CD4-positive, alpha-beta memory T cell (primary cell): ENCODE measurements at regions not wholly inside any gene's neighbourhood (a gene's known extent, or its start where the extent isn't known, plus 50 kb on each side); places are given as distances from the start of the nearest gene placed in this dataset.
A peak's percentile ranks its signal among the peaks of the same experiment; 100 is the strongest.

Source experiments
- CTCF ChIA-PET: fragments of 350-600 bp; sonication (Branson Sonifier 250); formaldehyde crosslinking; loops from one replicate; lab custom pipeline; 2021; ENCODE audit warnings: inconsistent platforms; ENCODE audit not compliant: partially characterized antibody; lab: Charles Lee
- POLR2A ChIA-PET: fragments of 350-600 bp; sonication (Branson Sonifier 250); formaldehyde crosslinking; loops from one replicate; lab custom pipeline; 2021; ENCODE audit not compliant: partially characterized antibody; lab: Charles Lee
- DNase-seq, 5 donors: peaks; one replicate each; pipeline versions ENCODE4 v3.0.0 to v3.0.0-alpha.2; 2020 to 2022; ENCODE audit warnings: mixed read lengths in 1 of 5
- H3K27ac ChIP-seq: one replicate; pipeline ENCODE4 v1.7.0; 2013; ENCODE audit warnings: low read depth, low read length
- H3K27me3 ChIP-seq: 2 replicates; pipeline ENCODE4 v1.7.0; 2013; ENCODE audit warnings: mild to moderate bottlenecking, low read length, moderate library complexity; ENCODE audit not compliant: insufficient read depth
- H3K36me3 ChIP-seq: 2 replicates; pipeline ENCODE4 v1.7.0; 2013; ENCODE audit warnings: mild to moderate bottlenecking, low read length, moderate library complexity; ENCODE audit not compliant: insufficient read depth
- H3K4me1 ChIP-seq: 2 replicates; pipeline ENCODE4 v1.7.0; 2013; ENCODE audit warnings: mild to moderate bottlenecking, low read length, moderate library complexity; ENCODE audit not compliant: insufficient read depth
- H3K4me3 ChIP-seq, 2 donors: one replicate each; pipeline ENCODE4 v1.7.0; 2013; ENCODE audit warnings: low read length in 2 of 2, mild to moderate bottlenecking in 1 of 2
- H3K9me3 ChIP-seq, 2 donors: one replicate each; pipeline ENCODE4 v1.7.0; 2013; ENCODE audit warnings: low read length in 2 of 2, control low read depth in 1 of 2; ENCODE audit not compliant: control insufficient read depth in 1 of 2
- H3K27ac Mint-ChIP-seq, 7 donors: one replicate each; pipeline ENCODE4 v1.8.0; 2020 to 2021; ENCODE audit warnings: mixed read lengths in 7 of 7, mild to moderate bottlenecking in 6 of 7, inconsistent platforms in 3 of 7, moderate library complexity in 3 of 7
- H3K27me3 Mint-ChIP-seq, 2 donors: one replicate each; pipeline ENCODE4 v1.8.0; 2020 to 2021; ENCODE audit warnings: mixed read lengths in 2 of 2
- H3K36me3 Mint-ChIP-seq, 2 donors: one replicate each; pipeline ENCODE4 v1.8.0; 2020 to 2021; ENCODE audit warnings: mixed read lengths in 2 of 2, inconsistent platforms in 1 of 2, mild to moderate bottlenecking in 1 of 2
- H3K4me1 Mint-ChIP-seq, 4 donors: one replicate each; pipeline ENCODE4 v1.8.0; 2020 to 2021; ENCODE audit warnings: mixed read lengths in 4 of 4, mild to moderate bottlenecking in 1 of 4
- H3K4me3 Mint-ChIP-seq, 8 donors: one replicate each; pipeline ENCODE4 v1.8.0; 2020 to 2021; ENCODE audit warnings: mixed read lengths in 8 of 8, mild to moderate bottlenecking in 7 of 8, moderate library complexity in 6 of 8, inconsistent platforms in 3 of 8
- H3K9me3 Mint-ChIP-seq, 8 donors: one replicate each; pipeline ENCODE4 v1.8.0; 2020 to 2021; ENCODE audit warnings: mixed read lengths in 8 of 8, mild to moderate bottlenecking in 5 of 8, inconsistent platforms in 3 of 8, moderate library complexity in 1 of 8
- intact Hi-C: fragments of 100-400 bp; cut with micrococcal nuclease; formaldehyde crosslinking; loops from one replicate; pipeline ENCODE4 v1.15.1; 2023

DNA sequence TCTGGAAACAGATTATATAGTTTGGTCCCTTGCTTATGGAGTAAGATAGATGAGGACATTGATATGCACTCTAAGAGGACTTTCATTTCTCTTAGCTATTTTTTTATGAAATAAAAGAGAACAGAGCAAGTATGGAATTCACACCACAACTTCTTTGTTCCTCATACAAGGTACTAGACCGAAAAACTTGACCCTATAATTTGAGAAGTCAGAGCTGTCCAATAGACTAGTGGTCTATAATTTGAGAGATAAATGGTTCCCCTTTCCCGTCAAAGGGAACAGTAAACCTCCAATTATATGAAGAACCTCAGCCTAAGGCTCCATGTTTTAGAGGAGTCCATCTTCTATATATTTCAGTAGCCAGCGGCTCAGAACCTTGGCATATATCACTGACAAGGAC lies 58.5 kb upstream of the HIF1A start:
- Histone ChIP-seq H3K4me3 (no peak overlapping the region), H3K9me3 (no peaks in the 10 kb centered on the region), H3K27me3 (no peaks in the 10 kb centered on the region), H3K36me3 (no peaks in the 10 kb centered on the region), H3K4me1 (no peaks in the 10 kb centered on the region), H3K27ac (no peak overlapping the region)
- intact Hi-C loops: no loop called here
- no peak for DNase-seq
- POLR2A ChIA-PET: no interaction called here
- H3K27me3 Mint-ChIP-seq: no peaks in the 10 kb centered on the region
- peaks cover 0 to 3% (median 0%) of the 10 kb centered on the region in 8 donors for H3K9me3 Mint-ChIP-seq
- no peaks in the 10 kb centered on the region for H3K36me3 Mint-ChIP-seq
- CTCF ChIA-PET: no interaction called here
- no peak overlapping the region for H3K4me3 Mint-ChIP-seq
- H3K4me1 Mint-ChIP-seq: peaks cover 0 to 2% (median under 1%) of the 10 kb centered on the region in 4 donors
- H3K27ac Mint-ChIP-seq: no peak overlapping the region

DNA sequence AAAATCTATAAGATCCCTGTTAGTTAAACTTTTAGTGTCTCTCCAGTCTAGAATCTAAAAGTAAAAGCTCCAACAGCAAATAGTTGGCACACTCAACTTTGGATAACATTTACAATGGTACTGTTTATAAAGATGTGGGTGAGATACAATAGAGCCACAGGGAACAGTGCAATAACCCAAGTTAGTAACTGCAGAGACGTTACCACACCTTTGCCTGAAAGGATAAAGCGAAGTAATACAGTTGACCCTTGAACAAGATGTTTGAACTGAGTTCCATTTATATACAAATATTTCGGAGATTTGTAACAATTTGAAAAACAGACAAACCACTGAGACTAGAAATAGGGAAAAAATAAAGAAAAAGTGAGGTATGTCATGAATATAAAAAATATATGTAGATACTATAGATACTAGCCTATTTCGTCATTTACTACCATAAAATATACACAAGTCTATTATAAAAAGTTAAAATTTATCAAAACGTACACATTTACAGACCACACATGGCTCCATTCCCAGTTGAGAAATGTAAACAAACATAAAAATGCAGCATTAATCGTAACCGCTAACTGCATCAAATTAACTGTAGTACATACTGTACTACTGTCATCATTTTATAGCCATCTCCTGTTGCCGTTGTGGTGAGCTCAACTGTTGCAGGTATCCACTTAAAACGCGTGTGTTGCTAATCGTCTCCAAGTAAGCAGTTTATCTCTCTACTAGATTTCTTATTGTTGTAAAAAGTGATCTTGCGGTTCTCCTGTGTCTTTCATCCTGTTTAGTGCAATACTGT lies 56.5 kb upstream of the HIF1A start:
- ChIA-PET CTCF (no interaction called here), POLR2A (no interaction called here)
- Histone ChIP-seq H3K36me3 (no peaks in the 10 kb centered on the region), H3K4me1 (no peaks in the 10 kb centered on the region), H3K4me3 (no peak overlapping the region), H3K27me3 (no peaks in the 10 kb centered on the region), H3K27ac (no peak overlapping the region), H3K9me3 (no peaks in the 10 kb centered on the region)
- H3K9me3 Mint-ChIP-seq: peaks cover 0 to 5% (median 0%) of the 10 kb centered on the region in 8 donors
- H3K4me3 Mint-ChIP-seq: no peak overlapping the region
- peaks cover 0 to 6% (median 1%) of the 10 kb centered on the region in 4 donors for H3K4me1 Mint-ChIP-seq
- H3K36me3 Mint-ChIP-seq: no peaks in the 10 kb centered on the region
- intact Hi-C loops: loop anchor here (1.0 kb wide), 1 partner anchor 13 kb away; no protein-coding TSS in a partner anchor
- H3K27ac Mint-ChIP-seq: no peak overlapping the region
- DNase-seq: no peak
- H3K27me3 Mint-ChIP-seq: no peaks in the 10 kb centered on the region

DNA sequence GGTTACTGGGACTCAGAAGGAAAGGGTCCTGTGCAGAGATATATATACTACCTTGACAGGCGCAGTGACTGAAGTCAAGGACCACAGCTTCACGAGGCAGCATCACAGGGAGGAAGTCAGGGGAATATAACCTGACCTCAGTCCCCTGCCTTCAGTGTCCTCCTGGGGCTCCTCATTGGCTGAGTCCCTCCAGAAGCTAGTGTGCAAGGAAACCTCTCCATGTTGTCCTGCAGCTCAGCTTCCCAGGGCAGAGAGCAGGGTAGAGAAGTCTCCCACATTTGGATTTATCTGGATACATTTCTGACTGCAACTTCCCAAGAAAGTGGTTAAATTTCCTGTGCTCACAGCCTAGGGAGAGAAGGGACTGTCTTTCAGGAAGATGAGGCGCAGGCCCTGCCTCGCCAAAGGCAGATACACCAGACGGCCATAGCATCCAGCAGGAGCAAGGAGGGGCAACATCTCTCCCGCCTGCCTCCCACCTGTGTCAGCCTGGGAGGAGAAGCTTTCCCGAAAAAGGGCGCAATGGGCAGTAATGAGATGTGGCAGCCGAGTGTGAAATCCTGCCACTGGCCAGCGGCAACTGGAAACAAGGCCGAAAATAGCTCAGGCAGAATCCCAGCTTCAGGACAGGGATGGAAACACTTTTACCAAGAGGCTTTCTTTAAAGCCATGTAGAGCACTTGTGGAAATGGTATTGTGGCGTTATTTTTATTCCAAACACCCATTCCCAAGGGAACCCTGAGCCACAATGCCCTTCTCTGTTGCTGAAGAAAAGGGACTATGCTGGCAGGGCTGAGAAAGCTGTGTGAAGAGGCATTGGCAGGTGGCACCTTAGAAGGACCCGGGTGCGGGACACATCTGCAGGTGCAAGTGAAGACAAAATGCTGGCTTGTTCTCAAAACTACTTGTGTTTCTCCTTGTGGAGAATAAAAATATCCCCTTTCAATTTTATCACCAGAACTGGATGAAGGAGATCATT lies 54.9 kb upstream of the HIF1A start:
- H3K27me3 ChIP-seq: no peaks in the 10 kb centered on the region
- Mint-ChIP-seq H3K9me3 (peaks cover 0 to 3% (median 0%) of the 10 kb centered on the region in 8 donors), H3K4me3 (no peak overlapping the region), H3K27me3 (no peaks in the 10 kb centered on the region), H3K27ac (no peak overlapping the region), H3K36me3 (no peaks in the 10 kb centered on the region), H3K4me1 (peaks cover 0 to 7% (median 5%) of the 10 kb centered on the region in 4 donors)
- intact Hi-C loops: no loop called here
- ChIA-PET CTCF (no interaction called here), POLR2A (no interaction called here)
- no peaks in the 10 kb centered on the region for H3K36me3 ChIP-seq
- no peak for DNase-seq
- no peaks in the 10 kb centered on the region for H3K9me3 ChIP-seq
- H3K4me1 ChIP-seq: no peaks in the 10 kb centered on the region
- no peak overlapping the region for H3K27ac ChIP-seq
- H3K4me3 ChIP-seq: no peak overlapping the region

DNA sequence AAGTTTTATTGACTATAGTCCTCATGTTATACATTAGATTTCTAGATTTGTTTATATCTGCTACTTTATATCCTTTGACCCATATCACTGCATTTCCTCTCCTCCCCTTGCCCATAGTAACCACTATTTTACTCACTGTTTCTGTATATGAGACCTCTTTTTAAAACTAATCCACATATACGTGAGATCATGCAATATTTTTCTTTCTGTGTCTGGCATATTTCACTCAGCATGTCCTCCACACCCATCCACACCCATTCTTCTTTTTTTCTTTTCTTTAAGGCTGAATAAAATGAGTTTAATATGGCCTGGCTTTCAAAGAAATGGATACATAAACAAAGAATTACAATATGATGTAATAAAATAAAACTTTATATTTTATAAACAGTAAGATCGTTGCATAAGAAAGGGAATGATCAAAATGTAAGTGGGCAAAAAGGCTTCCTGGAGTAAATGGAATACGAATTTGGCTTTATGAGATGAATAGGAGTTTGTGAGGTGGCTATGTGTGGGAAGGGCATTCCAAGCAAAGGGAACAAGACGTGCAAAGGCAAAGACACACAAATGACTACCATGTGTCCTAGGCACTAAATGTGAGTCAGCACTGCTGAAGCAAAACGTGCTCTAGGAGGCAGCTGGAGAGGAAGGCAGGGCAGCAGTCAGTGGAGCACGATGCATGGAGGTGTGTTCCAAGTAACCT lies 53.2 kb upstream of the HIF1A start:
- Mint-ChIP-seq H3K27me3 (no peaks in the 10 kb centered on the region), H3K4me1 (peaks cover 0 to 7% (median 5%) of the 10 kb centered on the region in 4 donors), H3K9me3 (peaks cover 0 to 2% (median 0%) of the 10 kb centered on the region in 8 donors), H3K27ac (no peak overlapping the region), H3K36me3 (no peaks in the 10 kb centered on the region), H3K4me3 (no peak overlapping the region)
- Histone ChIP-seq H3K27me3 (no peaks in the 10 kb centered on the region), H3K4me3 (no peak overlapping the region), H3K27ac (no peak overlapping the region), H3K36me3 (no peaks in the 10 kb centered on the region), H3K4me1 (no peaks in the 10 kb centered on the region), H3K9me3 (no peaks in the 10 kb centered on the region)
- intact Hi-C loops: no loop called here
- no peak for DNase-seq
- POLR2A ChIA-PET: no interaction called here
- CTCF ChIA-PET: no interaction called here

DNA sequence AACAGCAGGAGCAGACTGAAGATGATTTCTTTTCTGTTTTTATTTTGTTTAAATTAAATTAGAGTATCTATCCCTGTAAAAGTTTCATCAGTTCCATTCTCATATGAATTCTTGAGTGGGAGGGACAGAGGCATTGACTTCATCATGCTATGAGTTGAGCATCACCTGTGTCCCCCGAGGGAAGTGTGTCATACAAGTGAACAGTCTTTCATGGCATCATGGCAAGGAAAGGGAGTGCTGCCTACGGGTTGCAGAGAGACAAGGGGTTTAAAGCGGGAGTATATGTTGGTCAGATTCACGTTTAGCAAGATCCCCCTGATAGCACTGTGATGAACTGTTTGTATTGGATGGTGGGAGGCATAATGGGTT lies 52.7 kb upstream of the HIF1A start:
- Histone ChIP-seq H3K4me3 (no peak overlapping the region), H3K27me3 (no peaks in the 10 kb centered on the region), H3K4me1 (no peaks in the 10 kb centered on the region), H3K9me3 (no peaks in the 10 kb centered on the region), H3K36me3 (no peaks in the 10 kb centered on the region), H3K27ac (no peak overlapping the region)
- H3K27ac Mint-ChIP-seq: peak overlapping the region in 1 of 7 donors; percentile 6
- POLR2A ChIA-PET: no interaction called here
- intact Hi-C loops: no loop called here
- no peak overlapping the region for H3K4me3 Mint-ChIP-seq
- H3K27me3 Mint-ChIP-seq: no peaks in the 10 kb centered on the region
- no peak for DNase-seq
- no peaks in the 10 kb centered on the region for H3K36me3 Mint-ChIP-seq
- CTCF ChIA-PET: no interaction called here
- H3K4me1 Mint-ChIP-seq: peaks cover 0 to 7% (median 5%) of the 10 kb centered on the region in 4 donors
- H3K9me3 Mint-ChIP-seq: peaks cover 0 to 2% (median 0%) of the 10 kb centered on the region in 8 donors

DNA sequence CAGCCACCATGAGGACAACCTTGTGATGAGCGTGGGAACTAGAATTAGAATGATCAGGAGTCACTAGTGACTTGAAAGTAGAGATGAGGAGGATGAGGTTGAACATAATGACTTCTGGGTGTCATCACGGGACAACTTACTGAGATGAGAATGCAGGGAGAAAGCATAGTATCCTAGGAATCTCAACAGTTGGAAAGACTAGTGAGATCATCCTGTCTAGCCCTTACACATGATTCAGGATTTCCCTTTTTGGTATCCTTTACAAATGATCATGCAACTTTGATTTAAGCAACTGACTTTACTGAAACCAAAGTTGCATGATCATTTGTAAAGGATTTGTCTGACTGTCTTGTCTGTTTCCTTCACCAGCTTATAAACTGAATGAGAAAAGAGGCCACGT lies 51.8 kb upstream of the HIF1A start:
- Histone ChIP-seq H3K27me3 (no peaks in the 10 kb centered on the region), H3K4me3 (no peak overlapping the region), H3K9me3 (no peaks in the 10 kb centered on the region), H3K4me1 (peaks cover 6% of the 10 kb centered on the region), H3K27ac (no peak overlapping the region), H3K36me3 (no peaks in the 10 kb centered on the region)
- H3K9me3 Mint-ChIP-seq: peaks cover 0 to 2% (median 0%) of the 10 kb centered on the region in 8 donors
- peaks cover 8 to 13% (median 11%) of the 10 kb centered on the region in 4 donors for H3K4me1 Mint-ChIP-seq
- no peak for DNase-seq
- H3K27ac Mint-ChIP-seq: peak overlapping the region in 1 of 7 donors; percentile 3
- no peaks in the 10 kb centered on the region for H3K36me3 Mint-ChIP-seq
- intact Hi-C loops: no loop called here
- ChIA-PET CTCF (no interaction called here), POLR2A (no interaction called here)
- no peak overlapping the region for H3K4me3 Mint-ChIP-seq
- no peaks in the 10 kb centered on the region for H3K27me3 Mint-ChIP-seq

DNA sequence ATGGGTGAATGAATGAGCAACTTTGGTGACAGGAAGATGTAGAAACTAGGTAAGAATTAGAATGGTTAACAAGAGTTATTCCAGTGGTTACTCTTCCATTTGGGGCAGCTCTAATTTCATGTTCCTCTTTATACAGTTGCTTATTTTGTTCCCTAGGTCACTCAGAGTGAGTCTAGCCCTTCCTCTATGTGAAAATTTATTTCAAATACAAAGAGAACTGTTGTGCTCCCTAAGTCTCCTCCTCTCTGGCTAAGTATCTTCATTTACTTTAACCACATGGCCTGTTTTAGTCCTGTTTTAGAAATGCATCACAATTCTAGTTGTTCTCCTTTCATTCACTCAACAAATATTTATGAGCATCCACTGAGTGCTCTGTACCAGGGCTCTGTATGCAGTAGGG lies 51.1 kb upstream of the HIF1A start:
- DNase-seq: no peak
- Mint-ChIP-seq H3K27me3 (no peaks in the 10 kb centered on the region), H3K36me3 (no peaks in the 10 kb centered on the region), H3K4me3 (no peak overlapping the region), H3K4me1 (peaks cover 13 to 18% (median 17%) of the 10 kb centered on the region in 4 donors), H3K9me3 (peaks cover 0 to 2% (median 0%) of the 10 kb centered on the region in 8 donors), H3K27ac (peak overlapping the region in 1 of 7 donors; percentile 32)
- Histone ChIP-seq H3K4me3 (no peak overlapping the region), H3K9me3 (no peaks in the 10 kb centered on the region), H3K36me3 (no peaks in the 10 kb centered on the region), H3K4me1 (peaks cover 12% of the 10 kb centered on the region), H3K27ac (no peak overlapping the region), H3K27me3 (no peaks in the 10 kb centered on the region)
- CTCF ChIA-PET: no interaction called here
- POLR2A ChIA-PET: no interaction called here
- intact Hi-C loops: no loop called here
